ENCODE measurements at regions not wholly inside any gene's neighbourhood (a gene's known extent, or its start where the extent isn't known, plus 50 kb on each side); places are given as distances from the start of the nearest gene placed in this dataset. TPM values are rescaled to one million over a fixed set of nuclear protein-coding genes. Genes with fewer than 3 reads are reported as not detected.

DNA sequence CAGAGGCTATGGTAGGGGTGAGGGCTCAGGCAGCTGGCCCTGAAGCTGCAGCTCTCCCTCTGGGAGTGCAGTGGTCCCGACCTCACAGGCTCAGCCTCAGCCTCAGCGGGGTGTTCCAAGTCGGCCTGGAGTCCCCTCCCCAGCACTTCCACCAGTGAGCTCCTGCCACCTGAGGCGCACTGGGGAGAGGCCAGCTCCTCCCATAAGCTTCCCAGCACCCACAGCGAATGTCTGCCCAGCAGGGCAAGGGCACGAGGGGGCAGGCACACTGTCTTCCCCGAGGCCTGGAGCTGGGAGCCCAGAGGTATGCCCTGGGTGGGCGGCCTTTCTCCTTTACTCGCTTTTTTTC, 53.2 kb upstream of the SLCO4A1 start:
- H3K27me3 ChIP-seq (ENCODE audit: insufficient read depth, low read length), result peaks cover 6% of the 10 kb centered on the region
- POLR2A ChIA-PET (ENCODE audit: partially characterized antibody), result no interaction called here
- no peaks in the 10 kb centered on the region for H3K36me3 ChIP-seq (ENCODE audit: insufficient read depth, low read length)
- no peak overlapping the region for H3K27ac ChIP-seq (ENCODE audit: low read depth, low read length)
- H3K4me1 Mint-ChIP-seq, result no peaks in the 10 kb centered on the region
- CTCF ChIA-PET (ENCODE audit: partially characterized antibody), result interaction anchor here (1.4 to 1.6 kb wide), 2 partner anchors 28 to 219 kb away, joined by 3 to 4 read pairs; no protein-coding TSS in a partner anchor
- H3K27me3 Mint-ChIP-seq, result peaks cover 30 to 31% of the 10 kb centered on the region in 2 donors
- no peaks in the 10 kb centered on the region for H3K9me3 ChIP-seq (ENCODE audit: control insufficient read depth in 1 of 2, low read length in 2 of 2)
- no peak overlapping the region for H3K4me3 ChIP-seq (ENCODE audit: low read length in 2 of 2)
- no peak for DNase-seq
- H3K36me3 Mint-ChIP-seq, result no peaks in the 10 kb centered on the region
- H3K4me3 Mint-ChIP-seq, result no peak overlapping the region
- H3K27ac Mint-ChIP-seq, result no peak overlapping the region
- peaks cover 0 to 3% (median 0%) of the 10 kb centered on the region in 8 donors for H3K9me3 Mint-ChIP-seq
- no peaks in the 10 kb centered on the region for H3K4me1 ChIP-seq (ENCODE audit: insufficient read depth, low read length)
- intact Hi-C loops (cut with micrococcal nuclease), result no loop called here

DNA sequence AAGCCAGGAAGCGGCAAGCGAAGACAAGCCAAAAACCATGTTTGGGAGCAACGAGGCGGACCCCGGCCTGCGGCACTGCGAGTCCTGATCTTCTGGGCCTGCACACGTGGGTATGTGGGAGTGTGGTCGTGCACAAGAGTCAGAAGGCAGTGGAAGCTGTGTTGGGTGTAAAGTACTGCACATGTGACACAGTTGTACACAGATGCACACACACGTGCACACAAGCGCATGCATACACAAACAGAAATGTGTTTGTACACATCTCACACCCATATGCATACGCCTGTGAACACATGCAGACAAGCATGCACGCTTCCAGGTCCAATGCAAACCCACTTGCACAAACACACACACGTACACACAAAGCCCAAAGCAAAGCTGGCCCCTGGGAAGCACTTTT, 52.6 kb upstream of the SLCO4A1 start:
- intact Hi-C loops (cut with micrococcal nuclease), result no loop called here
- Histone ChIP-seq H3K4me1 (ENCODE audit: insufficient read depth, low read length) (no peaks in the 10 kb centered on the region), H3K27ac (ENCODE audit: low read depth, low read length) (no peak overlapping the region), H3K9me3 (ENCODE audit: control insufficient read depth in 1 of 2, low read length in 2 of 2) (no peaks in the 10 kb centered on the region), H3K4me3 (ENCODE audit: low read length in 2 of 2) (no peak overlapping the region), H3K27me3 (ENCODE audit: insufficient read depth, low read length) (peaks cover 6% of the 10 kb centered on the region), H3K36me3 (ENCODE audit: insufficient read depth, low read length) (no peaks in the 10 kb centered on the region)
- Mint-ChIP-seq H3K4me1 (no peaks in the 10 kb centered on the region), H3K9me3 (peaks cover 0 to 3% (median 0%) of the 10 kb centered on the region in 8 donors), H3K36me3 (no peaks in the 10 kb centered on the region), H3K27ac (no peak overlapping the region), H3K27me3 (peaks cover 29 to 31% of the 10 kb centered on the region in 2 donors), H3K4me3 (no peak overlapping the region)
- CTCF ChIA-PET (ENCODE audit: partially characterized antibody), result interaction anchor here (1.6 kb wide), 1 partner anchor 218 kb away, joined by 4 read pairs; no protein-coding TSS in a partner anchor
- DNase-seq, result no peak
- POLR2A ChIA-PET (ENCODE audit: partially characterized antibody), result no interaction called here

DNA sequence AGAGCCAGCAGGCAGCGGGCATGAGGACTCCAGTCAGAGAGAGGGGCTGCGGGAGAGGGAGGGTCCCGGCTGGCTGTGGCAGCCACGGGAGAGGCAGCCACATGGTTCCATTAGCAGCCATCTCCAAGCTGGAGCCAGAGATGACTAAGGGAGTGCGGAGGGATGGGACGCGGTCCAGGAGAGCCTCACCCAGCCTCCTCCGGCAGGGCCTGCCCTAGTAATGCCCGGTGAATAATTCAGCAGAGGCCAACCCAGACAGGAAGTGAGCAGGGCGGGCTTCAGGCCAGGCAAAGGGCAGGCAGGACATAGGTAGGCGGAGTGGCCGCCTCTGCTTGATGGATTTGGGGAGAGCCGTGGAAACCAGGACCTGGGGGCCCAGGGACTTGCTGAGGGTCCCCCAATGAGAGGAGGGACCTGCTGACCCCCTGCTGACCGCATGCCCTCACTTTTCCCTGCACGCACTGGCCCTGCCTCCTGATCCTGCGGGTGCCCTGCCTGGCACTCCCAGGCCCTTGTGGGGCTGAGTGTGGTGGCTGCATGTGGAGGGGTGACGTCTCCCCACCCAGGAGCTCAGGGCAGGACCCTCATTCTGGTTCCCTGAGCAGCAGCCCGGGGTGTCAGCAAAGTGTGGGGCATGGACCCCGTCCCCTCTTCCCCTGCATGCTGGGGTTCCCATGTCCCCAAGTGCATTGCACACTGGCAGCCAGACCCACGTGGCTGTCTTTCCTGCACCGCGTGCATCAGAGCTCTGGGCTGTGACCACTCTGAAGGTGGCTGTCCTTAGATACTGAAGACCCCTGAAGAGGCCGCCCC, 51.8 kb upstream of the SLCO4A1 start:
- Mint-ChIP-seq H3K4me3 (no peak overlapping the region), H3K9me3 (peaks cover 0 to 3% (median 0%) of the 10 kb centered on the region in 8 donors), H3K27ac (no peak overlapping the region), H3K27me3 (peaks cover 27 to 31% of the 10 kb centered on the region in 2 donors), H3K36me3 (no peaks in the 10 kb centered on the region), H3K4me1 (peaks cover 0 to 4% (median 2%) of the 10 kb centered on the region in 4 donors)
- Histone ChIP-seq H3K9me3 (ENCODE audit: control insufficient read depth in 1 of 2, low read length in 2 of 2) (no peaks in the 10 kb centered on the region), H3K27ac (ENCODE audit: low read depth, low read length) (no peak overlapping the region), H3K36me3 (ENCODE audit: insufficient read depth, low read length) (no peaks in the 10 kb centered on the region), H3K4me3 (ENCODE audit: low read length in 2 of 2) (no peak overlapping the region), H3K27me3 (ENCODE audit: insufficient read depth, low read length) (peaks cover 6% of the 10 kb centered on the region), H3K4me1 (ENCODE audit: insufficient read depth, low read length) (no peaks in the 10 kb centered on the region)
- ChIA-PET CTCF (ENCODE audit: partially characterized antibody) (interaction anchor here (1.6 kb wide), 1 partner anchor 218 kb away, joined by 4 read pairs; no protein-coding TSS in a partner anchor), POLR2A (ENCODE audit: partially characterized antibody) (no interaction called here)
- no peak for DNase-seq
- intact Hi-C loops (cut with micrococcal nuclease), result no loop called here

DNA sequence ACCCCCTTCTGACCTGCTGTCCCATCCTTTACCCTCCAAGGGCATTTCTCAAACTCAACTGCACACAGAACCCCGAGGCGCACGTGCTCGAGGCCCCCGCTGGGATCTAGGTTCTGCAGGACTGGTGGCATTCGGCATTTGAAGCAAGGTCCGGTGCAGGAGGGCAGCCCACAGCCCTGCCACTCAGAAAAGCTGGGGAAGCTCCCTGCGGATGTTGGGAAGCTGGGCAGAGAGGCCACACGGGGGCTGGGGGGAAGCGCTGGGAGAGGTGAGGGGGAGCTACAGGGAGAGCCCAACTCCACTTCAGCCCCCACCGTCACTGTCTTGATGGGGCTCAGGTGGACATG, 51.2 kb upstream of the SLCO4A1 start:
- no peaks in the 10 kb centered on the region for H3K4me1 ChIP-seq (ENCODE audit: insufficient read depth, low read length)
- DNase-seq, result no peak
- peaks cover 24 to 29% of the 10 kb centered on the region in 2 donors for H3K27me3 Mint-ChIP-seq
- peaks cover 0 to 9% (median 2%) of the 10 kb centered on the region in 4 donors for H3K4me1 Mint-ChIP-seq
- H3K4me3 ChIP-seq (ENCODE audit: low read length in 2 of 2), result no peak overlapping the region
- peaks cover 0 to 3% (median 0%) of the 10 kb centered on the region in 8 donors for H3K9me3 Mint-ChIP-seq
- intact Hi-C loops (cut with micrococcal nuclease), result no loop called here
- H3K36me3 ChIP-seq (ENCODE audit: insufficient read depth, low read length), result no peaks in the 10 kb centered on the region
- ChIA-PET POLR2A (ENCODE audit: partially characterized antibody) (no interaction called here), CTCF (ENCODE audit: partially characterized antibody) (no interaction called here)
- no peak overlapping the region for H3K27ac ChIP-seq (ENCODE audit: low read depth, low read length)
- H3K36me3 Mint-ChIP-seq, result no peaks in the 10 kb centered on the region
- H3K4me3 Mint-ChIP-seq, result no peak overlapping the region
- no peak overlapping the region for H3K27ac Mint-ChIP-seq
- no peaks in the 10 kb centered on the region for H3K9me3 ChIP-seq (ENCODE audit: control insufficient read depth in 1 of 2, low read length in 2 of 2)
- H3K27me3 ChIP-seq (ENCODE audit: insufficient read depth, low read length), result peaks cover 6% of the 10 kb centered on the region

DNA sequence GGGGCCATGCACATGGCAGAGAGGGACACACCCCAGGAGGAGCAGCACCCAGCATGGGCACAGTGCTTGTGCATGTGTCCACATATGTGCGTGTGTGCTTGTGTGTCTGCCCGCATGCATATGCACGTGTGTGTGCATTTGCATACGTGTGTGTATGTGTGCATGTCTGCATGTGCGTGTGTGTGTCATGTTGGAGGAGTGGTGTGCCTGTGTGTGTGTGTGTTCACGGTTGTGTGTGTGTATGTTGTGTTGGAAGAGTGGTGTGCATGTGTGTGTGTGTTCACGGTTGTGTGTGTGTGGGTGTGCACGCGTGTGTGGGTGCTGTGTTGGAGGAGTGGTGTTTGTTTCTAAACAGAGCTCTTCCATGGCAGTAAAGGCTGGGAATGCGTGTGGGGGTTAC, 50.7 kb upstream of the SLCO4A1 start:
- Mint-ChIP-seq H3K27me3 (peaks cover 24 to 29% of the 10 kb centered on the region in 2 donors), H3K4me3 (no peak overlapping the region), H3K36me3 (no peaks in the 10 kb centered on the region), H3K4me1 (peaks cover 0 to 9% (median 2%) of the 10 kb centered on the region in 4 donors), H3K27ac (no peak overlapping the region), H3K9me3 (peaks cover 0 to 3% (median 0%) of the 10 kb centered on the region in 8 donors)
- Histone ChIP-seq H3K4me3 (ENCODE audit: low read length in 2 of 2) (no peak overlapping the region), H3K27me3 (ENCODE audit: insufficient read depth, low read length) (peaks cover 6% of the 10 kb centered on the region), H3K36me3 (ENCODE audit: insufficient read depth, low read length) (no peaks in the 10 kb centered on the region), H3K27ac (ENCODE audit: low read depth, low read length) (no peak overlapping the region), H3K9me3 (ENCODE audit: control insufficient read depth in 1 of 2, low read length in 2 of 2) (no peaks in the 10 kb centered on the region), H3K4me1 (ENCODE audit: insufficient read depth, low read length) (no peaks in the 10 kb centered on the region)
- DNase-seq, result no peak
- intact Hi-C loops (cut with micrococcal nuclease), result no loop called here
- ChIA-PET POLR2A (ENCODE audit: partially characterized antibody) (no interaction called here), CTCF (ENCODE audit: partially characterized antibody) (no interaction called here)

Small RNA genes in the stretch of these regions (microRNA-seq; reads per million reads assigned to microRNA genes)
- gene MIR1-1 (ENCODE audit: borderline microRNAs expressed, borderline number of aligned reads, borderline replicate concordance), result not detected
- gene MIR133A2 (ENCODE audit: borderline microRNAs expressed, borderline number of aligned reads, borderline replicate concordance), result not detected
